SU-DHL-6 (cell line): ENCODE measurements at regions not wholly inside any gene's neighbourhood (a gene's known extent, or its start where the extent isn't known, plus 50 kb on each side); places are given as distances from the start of the nearest gene placed in this dataset.

Experiments
- EZH2phosphoT487 ChIP-seq: fragments of 200-600 bp; sonication (generic), shearing (Covaris generic); conservative IDR thresholded peaks from 2 replicates; pipeline ENCODE4 v1.6.1; 2018; ENCODE audit warnings: mild to moderate bottlenecking, antibody characterized with exemption, low read length, moderate library complexity, mixed read lengths
- TF ChIP-seq, protein P1 (sequence below): fragments of 200-600 bp; sonication (generic); IDR thresholded peaks from one replicate; pipeline ENCODE4 v1.5.1; 2017; ENCODE audit warnings: antibody characterized with exemption, mild to moderate bottlenecking, low read length, moderate library complexity; ENCODE audit not compliant: insufficient read depth, poor library complexity, severe bottlenecking

- TF ChIP-seq, protein P1, sequence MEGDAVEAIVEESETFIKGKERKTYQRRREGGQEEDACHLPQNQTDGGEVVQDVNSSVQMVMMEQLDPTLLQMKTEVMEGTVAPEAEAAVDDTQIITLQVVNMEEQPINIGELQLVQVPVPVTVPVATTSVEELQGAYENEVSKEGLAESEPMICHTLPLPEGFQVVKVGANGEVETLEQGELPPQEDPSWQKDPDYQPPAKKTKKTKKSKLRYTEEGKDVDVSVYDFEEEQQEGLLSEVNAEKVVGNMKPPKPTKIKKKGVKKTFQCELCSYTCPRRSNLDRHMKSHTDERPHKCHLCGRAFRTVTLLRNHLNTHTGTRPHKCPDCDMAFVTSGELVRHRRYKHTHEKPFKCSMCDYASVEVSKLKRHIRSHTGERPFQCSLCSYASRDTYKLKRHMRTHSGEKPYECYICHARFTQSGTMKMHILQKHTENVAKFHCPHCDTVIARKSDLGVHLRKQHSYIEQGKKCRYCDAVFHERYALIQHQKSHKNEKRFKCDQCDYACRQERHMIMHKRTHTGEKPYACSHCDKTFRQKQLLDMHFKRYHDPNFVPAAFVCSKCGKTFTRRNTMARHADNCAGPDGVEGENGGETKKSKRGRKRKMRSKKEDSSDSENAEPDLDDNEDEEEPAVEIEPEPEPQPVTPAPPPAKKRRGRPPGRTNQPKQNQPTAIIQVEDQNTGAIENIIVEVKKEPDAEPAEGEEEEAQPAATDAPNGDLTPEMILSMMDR = no peak
- no peak for TF ChIP-seq EZH2phosphoT487
These were observed 851.2 kb upstream of the EYS start for GRCh38 chr6:66558189-66558588.
